HEK293 (cell line): ENCODE measurements at regions not wholly inside any gene's neighbourhood (a gene's known extent, or its start where the extent isn't known, plus 50 kb on each side); places are given as distances from the start of the nearest gene placed in this dataset.

Experiments
- CTCF ChIA-PET: fragments of 350-600 bp; formaldehyde crosslinking; extraction: SDS; loops from one replicate; lab custom pipeline; 2021; ENCODE audit warnings: antibody characterized with exemption; lab: Yijun Ruan, JAX
- POLR2A ChIA-PET: fragments of 300-600 bp; formaldehyde crosslinking; extraction: SDS; loops from one replicate; lab custom pipeline; 2020; ENCODE audit warnings: antibody characterized with exemption, inconsistent platforms; lab: Yijun Ruan, JAX
- H3K27ac ChIP-seq: fragments of 200-500 bp; sonication (Bioruptor generic); 2 replicates; pipeline ENCODE4 v1.5.1; 2014; ENCODE audit warnings: low read depth, low read length, control low read depth, inconsistent platforms; ENCODE audit errors: extremely low read depth
- H3K36me3 ChIP-seq, 2 experiments: fragments of 200-500 bp in 1 of 2; sonication (Bioruptor generic) in 1 of 2; 1 replicate in 1 of 2; 2 replicates in 1 of 2; pipeline ENCODE4 v1.5.1; 2014 to 2017; ENCODE audit warnings: inconsistent platforms in 2 of 2, low read length in 2 of 2; ENCODE audit not compliant: control insufficient read depth in 2 of 2, insufficient read depth in 1 of 2
- H3K4me1 ChIP-seq: fragments of 200-500 bp; sonication (Bioruptor generic); 2 replicates; pipeline ENCODE4 v1.5.1; 2014; ENCODE audit warnings: mild to moderate bottlenecking, low read length, inconsistent platforms; ENCODE audit not compliant: control insufficient read depth, insufficient read depth
- H3K4me3 ChIP-seq: 2 replicates; pipeline ENCODE4 v1.5.1; 2011; ENCODE audit warnings: low read depth, mild to moderate bottlenecking, control low read depth, low read length, moderate library complexity
- H3K9me3 ChIP-seq: fragments of 200-500 bp; sonication (Bioruptor generic); 2 replicates; pipeline ENCODE4 v1.5.1; 2014; ENCODE audit warnings: low read depth, low read length, inconsistent platforms; ENCODE audit not compliant: control insufficient read depth, insufficient read depth
- BCL11A ChIP-seq: fragments of 450-650 bp; formaldehyde crosslinking; IDR thresholded peaks from 2 replicates; pipeline ENCODE4 v1.5.1; 2016; ENCODE audit warnings: low read depth, missing biosample characterization, missing genetic modification characterization
- OSR2 ChIP-seq: fragments of 450-650 bp; formaldehyde crosslinking; IDR thresholded peaks from 2 replicates; pipeline ENCODE4 v1.5.1; 2016; ENCODE audit warnings: missing biosample characterization, missing genetic modification characterization
- SCRT2 ChIP-seq: fragments of 450-650 bp; formaldehyde crosslinking; IDR thresholded peaks from 2 replicates; pipeline ENCODE4 v1.5.1; 2016; ENCODE audit warnings: missing biosample characterization, missing genetic modification characterization
- WT1 ChIP-seq: fragments of 450-650 bp; formaldehyde crosslinking; IDR thresholded peaks from 2 replicates; pipeline ENCODE4 v1.5.1; 2016; ENCODE audit warnings: missing biosample characterization, missing genetic modification characterization
- YY2 ChIP-seq: fragments of 450-650 bp; formaldehyde crosslinking; IDR thresholded peaks from 2 replicates; pipeline ENCODE4 v1.5.1; 2016; ENCODE audit warnings: missing biosample characterization, missing genetic modification characterization
- ZBTB8A ChIP-seq: fragments of 450-650 bp; formaldehyde crosslinking; IDR thresholded peaks from 2 replicates; pipeline ENCODE4 v1.5.1; 2016; ENCODE audit warnings: missing biosample characterization, missing genetic modification characterization
- ZNF184 ChIP-seq: fragments of 450-650 bp; IDR thresholded peaks from 2 replicates; pipeline ENCODE4 v1.5.1; 2018; ENCODE audit warnings: missing biosample characterization, mild to moderate bottlenecking, missing genetic modification characterization
- ZNF221 ChIP-seq: fragments of 450-650 bp; formaldehyde crosslinking; IDR thresholded peaks from 2 replicates; pipeline ENCODE4 v1.5.1; 2017; ENCODE audit warnings: missing biosample characterization, missing genetic modification characterization, borderline replicate concordance
- ZNF404 ChIP-seq: fragments of 450-650 bp; formaldehyde crosslinking; IDR thresholded peaks from 2 replicates; pipeline ENCODE4 v1.5.1; 2017; ENCODE audit warnings: missing biosample characterization, missing genetic modification characterization
- ZNF423 ChIP-seq: fragments of 450-650 bp; formaldehyde crosslinking; IDR thresholded peaks from 2 replicates; pipeline ENCODE4 v1.5.1; 2016; ENCODE audit warnings: missing biosample characterization, missing genetic modification characterization
- ZNF585B ChIP-seq: fragments of 450-650 bp; formaldehyde crosslinking; IDR thresholded peaks from 2 replicates; pipeline ENCODE4 v1.5.1; 2016; ENCODE audit warnings: missing biosample characterization, missing genetic modification characterization
- ZNF629 ChIP-seq: fragments of 450-650 bp; formaldehyde crosslinking; IDR thresholded peaks from 2 replicates; pipeline ENCODE4 v1.5.1; 2017; ENCODE audit warnings: missing biosample characterization, missing genetic modification characterization
- ZNF76 ChIP-seq: fragments of 450-650 bp; formaldehyde crosslinking; IDR thresholded peaks from 2 replicates; pipeline ENCODE4; 2016; ENCODE audit warnings: low read depth, missing biosample characterization, missing genetic modification characterization, borderline replicate concordance
- ZSCAN30 ChIP-seq: fragments of 450-650 bp; IDR thresholded peaks from 2 replicates; pipeline ENCODE4 v1.5.1; 2018; ENCODE audit warnings: missing biosample characterization, mild to moderate bottlenecking, missing genetic modification characterization, moderate library complexity
- TF ChIP-seq, protein P1 (sequence below): fragments of 450-650 bp; formaldehyde crosslinking; IDR thresholded peaks from 2 replicates; pipeline ENCODE4 v1.5.1; 2016; ENCODE audit warnings: missing biosample characterization, missing genetic modification characterization
- TF ChIP-seq, protein P2 (sequence below): IDR thresholded peaks from 2 replicates; pipeline ENCODE4 v1.6.1; 2011; ENCODE audit warnings: mild to moderate bottlenecking, low read depth, low read length, borderline replicate concordance
- TF ChIP-seq, protein P3 (sequence below): fragments of 450-650 bp; formaldehyde crosslinking; IDR thresholded peaks from 2 replicates; pipeline ENCODE4 v1.5.1; 2017; ENCODE audit warnings: missing biosample characterization, missing genetic modification characterization
- TF ChIP-seq, protein P4 (sequence below): fragments of 450-650 bp; formaldehyde crosslinking; IDR thresholded peaks from 2 replicates; pipeline ENCODE4 v1.5.1; 2017; ENCODE audit warnings: missing biosample characterization, missing genetic modification characterization

DNA sequence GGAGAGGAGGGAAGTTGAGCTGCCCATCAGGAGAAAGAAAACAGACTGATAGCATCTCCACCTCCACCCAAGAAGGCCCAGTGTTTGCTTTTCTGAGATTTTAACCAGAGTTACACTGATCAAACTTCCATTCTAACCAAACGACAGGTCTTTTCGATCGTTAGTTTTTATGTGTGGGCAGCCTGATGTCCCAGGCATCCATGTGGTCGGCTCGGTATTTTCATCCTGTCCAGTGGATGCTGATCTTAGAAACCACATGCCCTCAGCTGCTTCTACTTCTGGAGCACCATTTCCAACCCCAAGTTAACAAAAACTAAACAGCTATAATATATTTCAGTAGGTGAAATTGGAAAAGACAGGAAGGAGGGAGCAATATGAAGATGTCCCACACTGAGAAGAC lies 536.8 kb upstream of the JAG1 start:
- CTCF ChIA-PET: interaction anchor here (1.3 to 1.9 kb wide), 3 partner anchors 10 to 536 kb away, joined by 3 to 4 read pairs (median 4); no protein-coding TSS in a partner anchor
- no peak for TF ChIP-seq ZNF76 (tag by site-specific recombination)
- no peak for TF ChIP-seq WT1 (tag by site-specific recombination)
- TF ChIP-seq ZNF221 (tag by site-specific recombination): no peak
- TF ChIP-seq, protein P1, sequence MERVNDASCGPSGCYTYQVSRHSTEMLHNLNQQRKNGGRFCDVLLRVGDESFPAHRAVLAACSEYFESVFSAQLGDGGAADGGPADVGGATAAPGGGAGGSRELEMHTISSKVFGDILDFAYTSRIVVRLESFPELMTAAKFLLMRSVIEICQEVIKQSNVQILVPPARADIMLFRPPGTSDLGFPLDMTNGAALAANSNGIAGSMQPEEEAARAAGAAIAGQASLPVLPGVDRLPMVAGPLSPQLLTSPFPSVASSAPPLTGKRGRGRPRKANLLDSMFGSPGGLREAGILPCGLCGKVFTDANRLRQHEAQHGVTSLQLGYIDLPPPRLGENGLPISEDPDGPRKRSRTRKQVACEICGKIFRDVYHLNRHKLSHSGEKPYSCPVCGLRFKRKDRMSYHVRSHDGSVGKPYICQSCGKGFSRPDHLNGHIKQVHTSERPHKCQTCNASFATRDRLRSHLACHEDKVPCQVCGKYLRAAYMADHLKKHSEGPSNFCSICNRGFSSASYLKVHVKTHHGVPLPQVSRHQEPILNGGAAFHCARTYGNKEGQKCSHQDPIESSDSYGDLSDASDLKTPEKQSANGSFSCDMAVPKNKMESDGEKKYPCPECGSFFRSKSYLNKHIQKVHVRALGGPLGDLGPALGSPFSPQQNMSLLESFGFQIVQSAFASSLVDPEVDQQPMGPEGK (tag by site-specific recombination): no peak
- no peak for TF ChIP-seq ZBTB8A (tag by site-specific recombination)
- TF ChIP-seq, protein P2, sequence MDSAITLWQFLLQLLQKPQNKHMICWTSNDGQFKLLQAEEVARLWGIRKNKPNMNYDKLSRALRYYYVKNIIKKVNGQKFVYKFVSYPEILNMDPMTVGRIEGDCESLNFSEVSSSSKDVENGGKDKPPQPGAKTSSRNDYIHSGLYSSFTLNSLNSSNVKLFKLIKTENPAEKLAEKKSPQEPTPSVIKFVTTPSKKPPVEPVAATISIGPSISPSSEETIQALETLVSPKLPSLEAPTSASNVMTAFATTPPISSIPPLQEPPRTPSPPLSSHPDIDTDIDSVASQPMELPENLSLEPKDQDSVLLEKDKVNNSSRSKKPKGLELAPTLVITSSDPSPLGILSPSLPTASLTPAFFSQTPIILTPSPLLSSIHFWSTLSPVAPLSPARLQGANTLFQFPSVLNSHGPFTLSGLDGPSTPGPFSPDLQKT: no peak
- TF ChIP-seq BCL11A: no peak
- TF ChIP-seq, all 188 proteins: peak for 0
- H3K4me3 ChIP-seq: no peak overlapping the region
- no peaks in the 10 kb centered on the region for H3K9me3 ChIP-seq
- no peak overlapping the region for H3K27ac ChIP-seq
- H3K36me3 ChIP-seq: no peaks in the 10 kb centered on the region
- H3K4me1 ChIP-seq: peaks cover 4% of the 10 kb centered on the region; the same call in 1 of the 2 replicates
- POLR2A ChIA-PET: no interaction called here

DNA sequence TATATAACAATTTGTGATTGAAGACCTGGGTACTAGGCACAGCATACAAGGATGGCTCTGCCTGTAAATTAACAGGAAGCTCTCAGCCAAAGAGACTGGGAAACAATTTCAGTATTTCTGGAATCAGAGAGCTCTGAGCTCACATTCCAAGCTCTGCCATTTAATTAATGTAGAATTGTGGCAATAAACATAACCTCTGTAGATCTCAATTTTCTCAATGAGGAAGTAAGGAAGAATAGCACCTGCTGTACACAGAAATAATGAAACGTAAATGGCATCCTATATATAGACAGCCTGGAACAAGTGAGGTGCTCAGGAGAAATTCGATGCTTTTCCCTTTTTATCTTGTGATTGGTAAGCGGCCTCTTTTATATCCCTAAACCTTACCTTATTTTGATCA lies 538.5 kb upstream of the JAG1 start:
- H3K4me3 ChIP-seq: no peak overlapping the region
- ChIA-PET CTCF (interaction anchor here (0.6 kb wide), 2 partner anchors 481 to 778 kb away, joined by 3 to 4 read pairs; partner anchors contain the start of gene MKKS), POLR2A (no interaction called here)
- no peaks in the 10 kb centered on the region for H3K9me3 ChIP-seq
- no peak for TF ChIP-seq ZNF184 (tag by site-specific recombination)
- TF ChIP-seq SCRT2 (tag by site-specific recombination): no peak
- TF ChIP-seq ZSCAN30 (tag by site-specific recombination): no peak
- TF ChIP-seq, protein P3, sequence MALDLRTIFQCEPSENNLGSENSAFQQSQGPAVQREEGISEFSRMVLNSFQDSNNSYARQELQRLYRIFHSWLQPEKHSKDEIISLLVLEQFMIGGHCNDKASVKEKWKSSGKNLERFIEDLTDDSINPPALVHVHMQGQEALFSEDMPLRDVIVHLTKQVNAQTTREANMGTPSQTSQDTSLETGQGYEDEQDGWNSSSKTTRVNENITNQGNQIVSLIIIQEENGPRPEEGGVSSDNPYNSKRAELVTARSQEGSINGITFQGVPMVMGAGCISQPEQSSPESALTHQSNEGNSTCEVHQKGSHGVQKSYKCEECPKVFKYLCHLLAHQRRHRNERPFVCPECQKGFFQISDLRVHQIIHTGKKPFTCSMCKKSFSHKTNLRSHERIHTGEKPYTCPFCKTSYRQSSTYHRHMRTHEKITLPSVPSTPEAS (tag by site-specific recombination): no peak
- H3K4me1 ChIP-seq: peaks cover 5% of the 10 kb centered on the region
- H3K27ac ChIP-seq: no peak overlapping the region
- H3K36me3 ChIP-seq: no peaks in the 10 kb centered on the region

DNA sequence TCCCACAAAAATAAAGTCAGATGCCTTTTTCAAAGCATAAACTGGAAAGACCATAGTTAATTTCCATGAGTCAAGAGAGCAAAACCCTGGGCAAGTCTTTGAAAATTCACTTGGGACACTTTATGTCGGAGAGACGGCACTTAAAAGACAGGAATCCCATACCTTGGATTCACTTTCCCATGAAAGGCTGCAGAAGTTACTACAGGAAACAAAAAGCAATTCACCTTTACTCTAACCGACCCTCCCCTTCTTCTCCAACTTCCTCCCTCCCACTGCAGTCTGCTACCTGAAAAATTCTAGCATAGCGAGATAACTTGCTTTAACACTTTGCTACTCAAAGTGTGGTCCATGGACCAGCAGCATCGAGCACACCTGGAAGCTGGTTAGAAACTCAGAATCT lies 539.1 kb upstream of the JAG1 start:
- Histone ChIP-seq H3K4me3 (no peak overlapping the region), H3K27ac (no peak overlapping the region), H3K9me3 (no peaks in the 10 kb centered on the region), H3K4me1 (peaks cover 7% of the 10 kb centered on the region), H3K36me3 (no peaks in the 10 kb centered on the region)
- TF ChIP-seq YY2 (tag by site-specific recombination) (no peak), ZNF404 (no peak), ZNF423 (tag by site-specific recombination) (no peak), OSR2 (no peak), ZNF629 (tag by site-specific recombination) (no peak), ZNF585B (tag by site-specific recombination) (no peak)
- TF ChIP-seq, protein P4, sequence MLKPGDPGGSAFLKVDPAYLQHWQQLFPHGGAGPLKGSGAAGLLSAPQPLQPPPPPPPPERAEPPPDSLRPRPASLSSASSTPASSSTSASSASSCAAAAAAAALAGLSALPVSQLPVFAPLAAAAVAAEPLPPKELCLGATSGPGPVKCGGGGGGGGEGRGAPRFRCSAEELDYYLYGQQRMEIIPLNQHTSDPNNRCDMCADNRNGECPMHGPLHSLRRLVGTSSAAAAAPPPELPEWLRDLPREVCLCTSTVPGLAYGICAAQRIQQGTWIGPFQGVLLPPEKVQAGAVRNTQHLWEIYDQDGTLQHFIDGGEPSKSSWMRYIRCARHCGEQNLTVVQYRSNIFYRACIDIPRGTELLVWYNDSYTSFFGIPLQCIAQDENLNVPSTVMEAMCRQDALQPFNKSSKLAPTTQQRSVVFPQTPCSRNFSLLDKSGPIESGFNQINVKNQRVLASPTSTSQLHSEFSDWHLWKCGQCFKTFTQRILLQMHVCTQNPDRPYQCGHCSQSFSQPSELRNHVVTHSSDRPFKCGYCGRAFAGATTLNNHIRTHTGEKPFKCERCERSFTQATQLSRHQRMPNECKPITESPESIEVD (tag by site-specific recombination): no peak
- CTCF ChIA-PET: interaction anchor here (3.5 kb wide), 1 partner anchor 8 kb away, joined by 28 read pairs; no protein-coding TSS in a partner anchor
- POLR2A ChIA-PET: no interaction called here
